CD14-positive monocyte (primary cell): ENCODE measurements at regions not wholly inside any gene's neighbourhood (a gene's known extent, or its start where the extent isn't known, plus 50 kb on each side); places are given as distances from the start of the nearest gene placed in this dataset.
"Not testable (repeated sequence)": the region's sequence is repeated elsewhere in the genome, so short reads cannot be mapped to it uniquely, and the experiment has no call there.

ENCODE experiments used
- DNase-seq, 3 donors: peaks; one replicate each; pipeline ENCODE4 v3.0.0-alpha.2; 2011 to 2022
- H2AFZ ChIP-seq: 2 replicates; pipeline ENCODE4 v1.6.0; 2012; ENCODE audit warnings: mild to moderate bottlenecking, low read depth, low read length, inconsistent platforms; ENCODE audit not compliant: insufficient read depth, poor library complexity, severe bottlenecking
- H3K27ac ChIP-seq, 2 donors: 1 replicate in 1 of 2; 2 replicates in 1 of 2; pipeline ENCODE4 v1.5.1; 2012 to 2013; ENCODE audit warnings: low read length in 2 of 2, control low read depth in 1 of 2, inconsistent platforms in 1 of 2, low read depth in 1 of 2, mild to moderate bottlenecking in 1 of 2
- H3K27me3 ChIP-seq, 2 donors: one replicate each; pipeline versions ENCODE4 v1.6.0 to v1.6.1; 2011 to 2013; ENCODE audit warnings: low read length in 2 of 2; ENCODE audit not compliant: control insufficient read depth in 2 of 2, insufficient read depth in 2 of 2
- H3K36me3 ChIP-seq, 2 donors: replicated peaks in 1 of 2; 1 replicate in 1 of 2; 2 replicates in 1 of 2; pipeline versions ENCODE4 v1.5.1 to v1.6.1; 2012 to 2013; ENCODE audit warnings: low read length in 2 of 2, control low read depth in 1 of 2, inconsistent platforms in 1 of 2, mild to moderate bottlenecking in 1 of 2; ENCODE audit not compliant: insufficient read depth in 2 of 2, control insufficient read depth in 1 of 2
- H3K4me1 ChIP-seq, 2 donors: 1 replicate in 1 of 2; 2 replicates in 1 of 2; pipeline versions ENCODE4 v1.5.1 to v1.6.1; 2012 to 2013; ENCODE audit warnings: low read length in 2 of 2, control low read depth in 1 of 2, inconsistent platforms in 1 of 2, mild to moderate bottlenecking in 1 of 2, moderate library complexity in 1 of 2; ENCODE audit not compliant: insufficient read depth in 2 of 2, control insufficient read depth in 1 of 2
- H3K4me2 ChIP-seq: replicated peaks from 2 replicates; pipeline ENCODE3; 2012; ENCODE audit warnings: low read length, moderate library complexity, mild to moderate bottlenecking; ENCODE audit not compliant: poor library complexity, severe bottlenecking; ENCODE audit errors: extremely low read depth
- H3K4me3 ChIP-seq, 3 experiments: fragments of 200-600 bp in 1 of 3; sonication (generic) in 1 of 3; replicated peaks in 1 of 3; 1 replicate in 2 of 3; 2 replicates in 1 of 3; pipeline ENCODE4 v1.5.1; 2011 to 2013; ENCODE audit warnings: low read length in 3 of 3, mild to moderate bottlenecking in 3 of 3, control low read depth in 2 of 3, low read depth in 2 of 3, inconsistent platforms in 1 of 3, moderate library complexity in 1 of 3
- H3K79me2 ChIP-seq: 2 replicates; pipeline ENCODE4 v1.6.0; 2012; ENCODE audit warnings: mild to moderate bottlenecking, control low read depth, inconsistent platforms, low read length, moderate library complexity; ENCODE audit not compliant: insufficient read depth
- H3K9ac ChIP-seq: 2 replicates; pipeline ENCODE4 v1.6.0; 2017; ENCODE audit warnings: low read length, mild to moderate bottlenecking; ENCODE audit not compliant: insufficient read depth, poor library complexity, severe bottlenecking
- H3K9me3 ChIP-seq, 2 donors: replicated peaks in 1 of 2; 1 replicate in 1 of 2; 2 replicates in 1 of 2; pipeline versions ENCODE4 v1.5.1 to v1.6.1; 2012 to 2013; ENCODE audit warnings: low read length in 2 of 2, control low read depth in 1 of 2; ENCODE audit not compliant: control insufficient read depth in 1 of 2, insufficient read depth in 1 of 2
- H4K20me1 ChIP-seq: 2 replicates; pipeline ENCODE4 v1.6.0; 2012; ENCODE audit warnings: mild to moderate bottlenecking, low read length, control low read depth, moderate library complexity; ENCODE audit not compliant: insufficient read depth
- H3K27ac Mint-ChIP-seq, 7 donors: one replicate each; pipeline ENCODE4 v1.8.0; 2020; ENCODE audit warnings: mild to moderate bottlenecking in 7 of 7, mixed read lengths in 7 of 7, moderate library complexity in 6 of 7, inconsistent platforms in 2 of 7
- H3K27me3 Mint-ChIP-seq, 3 donors: one replicate each; pipeline ENCODE4 v1.8.0; 2021 to 2022; ENCODE audit warnings: low read depth in 3 of 3, mild to moderate bottlenecking in 3 of 3, mixed read lengths in 3 of 3, moderate library complexity in 3 of 3, inconsistent platforms in 1 of 3
- H3K36me3 Mint-ChIP-seq, 2 donors: one replicate each; pipeline ENCODE4 v1.8.0; 2020; ENCODE audit warnings: mixed read lengths in 2 of 2, inconsistent platforms in 1 of 2, mild to moderate bottlenecking in 1 of 2
- H3K4me1 Mint-ChIP-seq: one replicate; pipeline ENCODE4 v1.8.0; 2020; ENCODE audit warnings: mild to moderate bottlenecking, mixed read lengths
- H3K4me3 Mint-ChIP-seq, 2 donors: one replicate each; pipeline ENCODE4 v1.8.0; 2020; ENCODE audit warnings: mild to moderate bottlenecking in 2 of 2, mixed read lengths in 2 of 2, moderate library complexity in 1 of 2
- H3K9me3 Mint-ChIP-seq, 7 donors: one replicate each; pipeline ENCODE4 v1.8.0; 2020 to 2022; ENCODE audit warnings: mixed read lengths in 7 of 7, mild to moderate bottlenecking in 6 of 7, moderate library complexity in 6 of 7, inconsistent platforms in 2 of 7
- WGBS: methylation state at CpG from one replicate; pipeline ENCODE4 v1.1.5; 2013; ENCODE audit warnings: missing lambda C conversion rate; ENCODE audit not compliant: insufficient coverage; 5-methylcytosine and 5-hydroxymethylcytosine counted together
- intact Hi-C, 2 donors: fragments of 100-400 bp; cut with micrococcal nuclease; formaldehyde crosslinking; loops; one replicate each; pipeline versions ENCODE4 v1.15.0 to v1.15.1; 2023
- TF ChIP-seq, protein P1 (sequence below): fragments of 200-600 bp; IDR thresholded peaks from one replicate; pipeline ENCODE4 v1.8.0; 2022; ENCODE audit warnings: antibody characterized with exemption, mild to moderate bottlenecking

DNA sequence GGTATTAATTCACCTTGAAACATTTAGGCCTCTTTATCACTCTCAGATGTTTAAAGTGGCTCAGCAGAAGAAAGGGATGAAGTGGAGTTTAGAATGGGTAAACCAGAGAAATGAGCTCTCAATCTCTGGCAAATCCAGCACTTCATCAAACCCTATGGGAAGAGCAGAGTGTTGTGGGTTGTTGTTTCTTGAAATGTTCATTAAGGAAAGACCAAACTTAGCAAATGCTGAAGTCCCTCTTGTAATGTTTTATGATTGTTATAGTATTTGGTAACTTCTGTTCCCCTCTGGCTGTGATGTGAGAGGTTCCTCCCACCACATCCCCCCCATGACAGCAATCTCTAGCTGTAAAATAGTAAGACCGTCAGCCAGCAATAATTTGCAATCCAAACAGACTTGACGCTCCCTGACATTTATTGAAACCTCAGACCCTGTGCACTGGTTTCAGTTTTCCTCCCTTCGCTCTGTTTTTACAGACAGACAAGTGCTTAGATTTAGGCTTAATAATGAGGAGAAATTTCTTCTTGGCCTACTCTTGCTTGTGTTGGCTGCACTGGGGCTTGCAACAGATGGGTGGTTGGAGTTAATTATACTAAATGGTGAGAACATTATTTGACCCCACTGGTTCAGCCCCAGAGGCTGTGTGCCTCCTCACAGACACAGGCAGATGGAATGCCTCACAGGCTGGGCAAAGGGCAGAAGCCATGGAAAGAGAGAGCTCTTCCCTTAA is 609.4 kb upstream of the SOX9 start:
- Histone ChIP-seq H3K4me1 (no peaks in the 10 kb centered on the region), H2AFZ (no peak overlapping the region), H3K9me3 (peaks cover 3 to 5% of the 10 kb centered on the region in 2 donors), H3K36me3 (no peaks in the 10 kb centered on the region), H3K4me2 (no peak overlapping the region), H3K27ac (no peak overlapping the region), H3K9ac (no peak overlapping the region), H3K27me3 (no peaks in the 10 kb centered on the region), H4K20me1 (no peaks in the 10 kb centered on the region), H3K4me3 (no peak overlapping the region), H3K79me2 (no peaks in the 10 kb centered on the region)
- WGBS = 100% methylated on average over 1 of the region's 3 CpGs
- TF ChIP-seq, protein P1, sequence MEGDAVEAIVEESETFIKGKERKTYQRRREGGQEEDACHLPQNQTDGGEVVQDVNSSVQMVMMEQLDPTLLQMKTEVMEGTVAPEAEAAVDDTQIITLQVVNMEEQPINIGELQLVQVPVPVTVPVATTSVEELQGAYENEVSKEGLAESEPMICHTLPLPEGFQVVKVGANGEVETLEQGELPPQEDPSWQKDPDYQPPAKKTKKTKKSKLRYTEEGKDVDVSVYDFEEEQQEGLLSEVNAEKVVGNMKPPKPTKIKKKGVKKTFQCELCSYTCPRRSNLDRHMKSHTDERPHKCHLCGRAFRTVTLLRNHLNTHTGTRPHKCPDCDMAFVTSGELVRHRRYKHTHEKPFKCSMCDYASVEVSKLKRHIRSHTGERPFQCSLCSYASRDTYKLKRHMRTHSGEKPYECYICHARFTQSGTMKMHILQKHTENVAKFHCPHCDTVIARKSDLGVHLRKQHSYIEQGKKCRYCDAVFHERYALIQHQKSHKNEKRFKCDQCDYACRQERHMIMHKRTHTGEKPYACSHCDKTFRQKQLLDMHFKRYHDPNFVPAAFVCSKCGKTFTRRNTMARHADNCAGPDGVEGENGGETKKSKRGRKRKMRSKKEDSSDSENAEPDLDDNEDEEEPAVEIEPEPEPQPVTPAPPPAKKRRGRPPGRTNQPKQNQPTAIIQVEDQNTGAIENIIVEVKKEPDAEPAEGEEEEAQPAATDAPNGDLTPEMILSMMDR = no peak
- Mint-ChIP-seq H3K27me3 (peaks cover 0 to 3% (median 2%) of the 10 kb centered on the region in 3 donors), H3K27ac (no peak overlapping the region), H3K4me1 (no peaks in the 10 kb centered on the region), H3K4me3 (no peak overlapping the region), H3K9me3 (peaks cover 0 to 15% (median 5%) of the 10 kb centered on the region in 7 donors), H3K36me3 (no peaks in the 10 kb centered on the region)
- DNase-seq = no peak
- intact Hi-C loops = no loop called here

DNA sequence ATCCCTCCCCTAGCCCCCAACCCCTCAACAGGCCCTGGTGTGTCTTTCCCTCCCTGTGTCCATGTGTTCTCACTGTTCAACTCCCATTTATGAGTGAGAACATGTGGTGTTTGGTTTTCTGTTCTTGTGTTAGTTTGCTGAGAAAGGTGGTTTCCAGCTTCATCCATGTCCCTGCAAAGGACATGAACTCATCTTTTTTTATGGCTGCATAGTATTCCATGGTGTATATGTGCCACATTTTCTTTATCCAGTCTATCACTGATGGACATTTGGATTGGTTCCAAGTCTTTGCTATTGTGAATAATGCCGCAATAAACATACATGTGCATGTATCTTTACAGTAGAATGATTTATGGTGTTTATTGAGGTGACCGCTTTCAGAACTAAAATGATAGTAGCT is 607.1 kb upstream of the SOX9 start:
- H2AFZ ChIP-seq, H3K4me1 Mint-ChIP-seq, H3K36me3 ChIP-seq, H4K20me1 ChIP-seq, H3K27ac ChIP-seq, H3K27me3 ChIP-seq, H3K4me3 Mint-ChIP-seq, H3K79me2 ChIP-seq, H3K4me1 ChIP-seq, H3K9me3 Mint-ChIP-seq, H3K27me3 Mint-ChIP-seq, H3K36me3 Mint-ChIP-seq, H3K4me2 ChIP-seq, intact Hi-C loops, DNase-seq, H3K4me3 ChIP-seq, H3K9me3 ChIP-seq, H3K9ac ChIP-seq, H3K27ac Mint-ChIP-seq: not testable (repeated sequence)
- WGBS = no CpG with 5 or more reads among the region's 2 CpGs
